WTC11 (cell line): ENCODE measurements at regions not wholly inside any gene's neighbourhood (a gene's known extent, or its start where the extent isn't known, plus 50 kb on each side); places are given as distances from the start of the nearest gene placed in this dataset.

Source experiments
- CTCF ChIP-seq: fragments of 200-600 bp; IDR thresholded peaks from 2 replicates; pipeline ENCODE4 v1.8.0; 2022; ENCODE audit warnings: antibody characterized with exemption
- E2F4 ChIP-seq: sonication (generic); formaldehyde crosslinking; IDR thresholded peaks from 2 replicates; pipeline ENCODE4 v1.8.1; 2022; ENCODE audit warnings: low read depth, mild to moderate bottlenecking, moderate library complexity, missing genetic modification reagents, borderline replicate concordance
- ESRRA ChIP-seq: sonication (generic); formaldehyde crosslinking; IDR thresholded peaks from 2 replicates; pipeline ENCODE4 v1.8.1; 2022; ENCODE audit warnings: mild to moderate bottlenecking, missing genetic modification reagents, borderline replicate concordance
- FOXP4 ChIP-seq: sonication (generic); formaldehyde crosslinking; IDR thresholded peaks from 2 replicates; pipeline ENCODE4 v1.8.0; 2022; ENCODE audit warnings: mild to moderate bottlenecking, missing genetic modification reagents
- SMAD3 ChIP-seq: sonication (generic); formaldehyde crosslinking; IDR thresholded peaks from 2 replicates; pipeline ENCODE4 v1.8.0; 2022; ENCODE audit warnings: missing genetic modification reagents, mild to moderate bottlenecking, borderline replicate concordance
- ZNF232 ChIP-seq: sonication (generic); formaldehyde crosslinking; IDR thresholded peaks from 2 replicates; pipeline ENCODE4 v1.8.0; 2022; ENCODE audit warnings: mild to moderate bottlenecking, missing genetic modification reagents
- ZNF423 ChIP-seq: fragments of 250-450 bp; sonication (Bioruptor Pico); IDR thresholded peaks from 2 replicates; pipeline ENCODE4 v2.1.2; 2022; ENCODE audit warnings: mild to moderate bottlenecking, moderate library complexity

- TF ChIP-seq CTCF: no peak
- TF ChIP-seq FOXP4: no peak
- no peak for TF ChIP-seq ZNF232
- no peak for TF ChIP-seq SMAD3
- no peak for TF ChIP-seq ZNF423 (CRISPR knock-in tag)
- TF ChIP-seq ESRRA (CRISPR knock-in tag): no peak
- no peak for TF ChIP-seq E2F4 (CRISPR knock-in tag)
Observed at GRCh38 chr1:218640173-218640572, 295.0 kb downstream of the TGFB2 start.
